ENCODE measurements at regions not wholly inside any gene's neighbourhood (a gene's known extent, or its start where the extent isn't known, plus 50 kb on each side); places are given as distances from the start of the nearest gene placed in this dataset.

DNA sequence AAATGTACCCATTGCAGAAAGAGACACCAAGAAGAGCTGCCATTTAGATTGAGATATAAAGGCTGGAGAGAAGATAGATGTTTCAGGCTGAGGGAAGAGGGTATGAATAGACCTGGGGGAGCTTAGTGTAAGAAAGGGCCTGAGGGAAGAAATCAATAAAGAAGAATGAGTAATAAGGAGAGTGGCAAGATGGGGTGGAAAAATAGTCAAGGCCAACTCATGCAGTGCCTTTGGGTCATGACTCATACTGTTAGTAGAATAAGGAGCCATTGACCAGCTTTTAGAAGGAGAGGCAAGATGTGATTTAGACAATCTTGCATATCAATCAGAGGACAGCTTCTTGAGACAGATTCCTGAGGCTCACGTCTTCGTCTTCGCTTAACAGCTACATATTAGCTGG is 287.5 kb downstream of the DUSP6 start:
- Histone ChIP-seq H3K9me3 (ENCODE audit: low read length) (no peaks in the 10 kb centered on the region), H3K9me2 (ENCODE audit: insufficient read depth, low read length) (no peaks in the 10 kb centered on the region), H3K4me2 (ENCODE audit: low read length) (no peak overlapping the region), H3K27me3 (ENCODE audit: insufficient read depth, low read depth, low read length) (no peaks in the 10 kb centered on the region), H3K36me3 (ENCODE audit: insufficient read depth, low read length) (no peaks in the 10 kb centered on the region), H3K9ac (ENCODE audit: low read length) (no peak overlapping the region), H4K20me1 (ENCODE audit: insufficient read depth) (no peaks in the 10 kb centered on the region), H3F3A (ENCODE audit: insufficient read depth, low read length, poor library complexity, severe bottlenecking) (no peaks in the 10 kb centered on the region), H3K4me3 (ENCODE audit: low read length) (no peak overlapping the region), H3K27ac (ENCODE audit: low read length) (no peak overlapping the region), H3K79me2 (replicated peaks; ENCODE audit: insufficient read depth, low read length) (no peaks in the 10 kb centered on the region), H2AFZ (ENCODE audit: low read depth, low read length) (no peak overlapping the region)
- no peak for TF ChIP-seq EZH2 (IDR thresholded peaks at IDR 0.05; ENCODE audit: borderline replicate concordance, insufficient read depth, low read length, poor library complexity, severe bottlenecking)
- no peak for TF ChIP-seq RAD21 (conservative IDR thresholded peaks at IDR 0.05)

- Histone ChIP-seq H3K9me2 (ENCODE audit: insufficient read depth, low read length) (no peaks in the 10 kb centered on the region), H4K20me1 (ENCODE audit: insufficient read depth) (no peaks in the 10 kb centered on the region), H3K79me2 (replicated peaks; ENCODE audit: insufficient read depth, low read length) (no peaks in the 10 kb centered on the region), H2AFZ (ENCODE audit: low read depth, low read length) (no peak overlapping the region), H3F3A (ENCODE audit: insufficient read depth, low read length, poor library complexity, severe bottlenecking) (no peaks in the 10 kb centered on the region), H3K36me3 (ENCODE audit: insufficient read depth, low read length) (no peaks in the 10 kb centered on the region), H3K9ac (ENCODE audit: low read length) (no peak overlapping the region), H3K9me3 (ENCODE audit: low read length) (no peaks in the 10 kb centered on the region), H3K4me3 (ENCODE audit: low read length) (peak overlapping the region; percentile 28), H3K4me2 (ENCODE audit: low read length) (no peak overlapping the region), H3K27ac (ENCODE audit: low read length) (peak overlapping the region; percentile 59), H3K27me3 (ENCODE audit: insufficient read depth, low read depth, low read length) (no peaks in the 10 kb centered on the region)
- TF ChIP-seq, protein P1, sequence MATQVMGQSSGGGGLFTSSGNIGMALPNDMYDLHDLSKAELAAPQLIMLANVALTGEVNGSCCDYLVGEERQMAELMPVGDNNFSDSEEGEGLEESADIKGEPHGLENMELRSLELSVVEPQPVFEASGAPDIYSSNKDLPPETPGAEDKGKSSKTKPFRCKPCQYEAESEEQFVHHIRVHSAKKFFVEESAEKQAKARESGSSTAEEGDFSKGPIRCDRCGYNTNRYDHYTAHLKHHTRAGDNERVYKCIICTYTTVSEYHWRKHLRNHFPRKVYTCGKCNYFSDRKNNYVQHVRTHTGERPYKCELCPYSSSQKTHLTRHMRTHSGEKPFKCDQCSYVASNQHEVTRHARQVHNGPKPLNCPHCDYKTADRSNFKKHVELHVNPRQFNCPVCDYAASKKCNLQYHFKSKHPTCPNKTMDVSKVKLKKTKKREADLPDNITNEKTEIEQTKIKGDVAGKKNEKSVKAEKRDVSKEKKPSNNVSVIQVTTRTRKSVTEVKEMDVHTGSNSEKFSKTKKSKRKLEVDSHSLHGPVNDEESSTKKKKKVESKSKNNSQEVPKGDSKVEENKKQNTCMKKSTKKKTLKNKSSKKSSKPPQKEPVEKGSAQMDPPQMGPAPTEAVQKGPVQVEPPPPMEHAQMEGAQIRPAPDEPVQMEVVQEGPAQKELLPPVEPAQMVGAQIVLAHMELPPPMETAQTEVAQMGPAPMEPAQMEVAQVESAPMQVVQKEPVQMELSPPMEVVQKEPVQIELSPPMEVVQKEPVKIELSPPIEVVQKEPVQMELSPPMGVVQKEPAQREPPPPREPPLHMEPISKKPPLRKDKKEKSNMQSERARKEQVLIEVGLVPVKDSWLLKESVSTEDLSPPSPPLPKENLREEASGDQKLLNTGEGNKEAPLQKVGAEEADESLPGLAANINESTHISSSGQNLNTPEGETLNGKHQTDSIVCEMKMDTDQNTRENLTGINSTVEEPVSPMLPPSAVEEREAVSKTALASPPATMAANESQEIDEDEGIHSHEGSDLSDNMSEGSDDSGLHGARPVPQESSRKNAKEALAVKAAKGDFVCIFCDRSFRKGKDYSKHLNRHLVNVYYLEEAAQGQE (IDR thresholded peaks at IDR 0.05; ENCODE audit: borderline replicate concordance): no peak
- TF ChIP-seq, protein P2, sequence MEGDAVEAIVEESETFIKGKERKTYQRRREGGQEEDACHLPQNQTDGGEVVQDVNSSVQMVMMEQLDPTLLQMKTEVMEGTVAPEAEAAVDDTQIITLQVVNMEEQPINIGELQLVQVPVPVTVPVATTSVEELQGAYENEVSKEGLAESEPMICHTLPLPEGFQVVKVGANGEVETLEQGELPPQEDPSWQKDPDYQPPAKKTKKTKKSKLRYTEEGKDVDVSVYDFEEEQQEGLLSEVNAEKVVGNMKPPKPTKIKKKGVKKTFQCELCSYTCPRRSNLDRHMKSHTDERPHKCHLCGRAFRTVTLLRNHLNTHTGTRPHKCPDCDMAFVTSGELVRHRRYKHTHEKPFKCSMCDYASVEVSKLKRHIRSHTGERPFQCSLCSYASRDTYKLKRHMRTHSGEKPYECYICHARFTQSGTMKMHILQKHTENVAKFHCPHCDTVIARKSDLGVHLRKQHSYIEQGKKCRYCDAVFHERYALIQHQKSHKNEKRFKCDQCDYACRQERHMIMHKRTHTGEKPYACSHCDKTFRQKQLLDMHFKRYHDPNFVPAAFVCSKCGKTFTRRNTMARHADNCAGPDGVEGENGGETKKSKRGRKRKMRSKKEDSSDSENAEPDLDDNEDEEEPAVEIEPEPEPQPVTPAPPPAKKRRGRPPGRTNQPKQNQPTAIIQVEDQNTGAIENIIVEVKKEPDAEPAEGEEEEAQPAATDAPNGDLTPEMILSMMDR (IDR thresholded peaks at IDR 0.05; ENCODE audit: poor library complexity, severe bottlenecking): no peak
- TF ChIP-seq TAF1 (IDR thresholded peaks at IDR 0.05; ENCODE audit: low read depth) (no peak), MXI1 (conservative IDR thresholded peaks at IDR 0.05; ENCODE audit: poor library complexity, severe bottlenecking) (no peak), EZH2 (IDR thresholded peaks at IDR 0.05; ENCODE audit: borderline replicate concordance, insufficient read depth, low read length, poor library complexity, severe bottlenecking) (no peak), RAD21 (conservative IDR thresholded peaks at IDR 0.05) (no peak), POLR2AphosphoS5 (IDR thresholded peaks at IDR 0.05) (no peak), SMC3 (conservative IDR thresholded peaks at IDR 0.05; ENCODE audit: poor library complexity) (no peak), EP300 (conservative IDR thresholded peaks at IDR 0.05; ENCODE audit: poor library complexity, severe bottlenecking) (no peak)
These were observed 288.1 kb downstream of the DUSP6 start for GRCh38 chr12:89064151-89064550.

DNA sequence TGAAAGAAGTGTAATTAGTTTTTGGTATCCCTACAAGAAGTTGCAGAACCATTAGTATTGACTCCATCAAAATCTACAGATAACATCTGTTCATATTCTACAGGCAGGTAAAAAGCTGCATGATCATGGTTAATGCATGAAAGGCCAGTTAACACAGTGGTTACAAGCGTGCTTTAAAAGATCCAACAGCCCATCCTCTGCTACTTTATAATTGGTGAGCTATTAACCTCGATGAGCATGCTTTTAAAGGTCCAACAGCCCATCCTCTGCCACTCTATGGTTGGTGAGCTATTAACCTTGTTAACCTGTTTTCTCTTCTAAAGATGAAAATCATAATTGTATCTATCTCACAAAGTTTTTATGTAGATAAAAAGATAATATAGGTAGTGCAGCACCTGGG is 289.3 kb downstream of the DUSP6 start:
- no peaks in the 10 kb centered on the region for H3K9me3 ChIP-seq (ENCODE audit: low read length)
- TF ChIP-seq RAD21 (conservative IDR thresholded peaks at IDR 0.05): no peak
- TF ChIP-seq, protein P2 (IDR thresholded peaks at IDR 0.05; ENCODE audit: poor library complexity, severe bottlenecking): no peak
- TF ChIP-seq MXI1 (conservative IDR thresholded peaks at IDR 0.05; ENCODE audit: poor library complexity, severe bottlenecking): no peak
- no peak for TF ChIP-seq EP300 (conservative IDR thresholded peaks at IDR 0.05; ENCODE audit: poor library complexity, severe bottlenecking)
- no peak for TF ChIP-seq TAF1 (IDR thresholded peaks at IDR 0.05; ENCODE audit: low read depth)
- TF ChIP-seq, protein P1 (IDR thresholded peaks at IDR 0.05; ENCODE audit: borderline replicate concordance): no peak
- no peak for TF ChIP-seq EZH2 (IDR thresholded peaks at IDR 0.05; ENCODE audit: borderline replicate concordance, insufficient read depth, low read length, poor library complexity, severe bottlenecking)
- TF ChIP-seq SMC3 (conservative IDR thresholded peaks at IDR 0.05; ENCODE audit: poor library complexity): no peak
- TF ChIP-seq POLR2AphosphoS5 (IDR thresholded peaks at IDR 0.05): no peak
- no peaks in the 10 kb centered on the region for H3K36me3 ChIP-seq (ENCODE audit: insufficient read depth, low read length)
- H3K27me3 ChIP-seq (ENCODE audit: insufficient read depth, low read depth, low read length): no peaks in the 10 kb centered on the region
- H3K27ac ChIP-seq (ENCODE audit: low read length): no peak overlapping the region
- H3K9me2 ChIP-seq (ENCODE audit: insufficient read depth, low read length): no peaks in the 10 kb centered on the region
- no peaks in the 10 kb centered on the region for H4K20me1 ChIP-seq (ENCODE audit: insufficient read depth)
- H3K9ac ChIP-seq (ENCODE audit: low read length): no peak overlapping the region
- no peak overlapping the region for H3K4me3 ChIP-seq (ENCODE audit: low read length)
- H3K4me2 ChIP-seq (ENCODE audit: low read length): no peak overlapping the region
- H2AFZ ChIP-seq (ENCODE audit: low read depth, low read length): no peak overlapping the region
- no peaks in the 10 kb centered on the region for H3F3A ChIP-seq (ENCODE audit: insufficient read depth, low read length, poor library complexity, severe bottlenecking)
- H3K79me2 ChIP-seq (replicated peaks; ENCODE audit: insufficient read depth, low read length): no peaks in the 10 kb centered on the region
